Activated CD4-positive, alpha-beta T cell treated with anti-CD3 and anti-CD28 coated beads, Interleukin-2, amount 50 U/mL, for 16 hours (primary cell): ENCODE measurements at regions not wholly inside any gene's neighbourhood (a gene's known extent, or its start where the extent isn't known, plus 50 kb on each side); places are given as distances from the start of the nearest gene placed in this dataset.
"Not testable (repeated sequence)": the region's sequence is repeated elsewhere in the genome, so short reads cannot be mapped to it uniquely, and the experiment has no call there.

ENCODE experiments used
- DNase-seq: peaks from one replicate; pipeline ENCODE4 v3.0.0-alpha.2; 2020

DNA sequence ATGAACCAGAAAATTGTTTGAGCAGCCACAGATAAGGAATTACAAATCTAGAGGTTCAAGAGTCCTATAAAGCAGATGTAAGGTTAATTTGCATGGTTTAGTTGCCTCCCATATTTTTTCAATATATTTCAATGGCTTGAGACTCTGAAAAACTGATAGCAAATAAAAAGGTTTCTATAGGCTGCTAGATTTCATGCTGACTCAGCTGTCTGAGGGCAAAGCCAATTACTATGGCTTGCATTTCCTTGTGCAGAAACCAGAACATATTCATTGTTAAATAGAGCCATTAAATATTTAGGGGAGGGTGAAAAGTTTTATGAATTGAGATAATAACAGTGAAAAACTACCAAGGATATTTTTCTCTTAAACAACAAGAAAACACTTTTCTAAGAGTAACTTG is 278.1 kb upstream of the CADM2 start:
- no peak for DNase-seq

- DNase-seq, result no peak
Observed at GRCh38 chr3:84683493-84683892, 275.3 kb upstream of the CADM2 start.

- DNase-seq, result no peak
Observed at GRCh38 chr3:84685467-84685866, 273.3 kb upstream of the CADM2 start.

DNA sequence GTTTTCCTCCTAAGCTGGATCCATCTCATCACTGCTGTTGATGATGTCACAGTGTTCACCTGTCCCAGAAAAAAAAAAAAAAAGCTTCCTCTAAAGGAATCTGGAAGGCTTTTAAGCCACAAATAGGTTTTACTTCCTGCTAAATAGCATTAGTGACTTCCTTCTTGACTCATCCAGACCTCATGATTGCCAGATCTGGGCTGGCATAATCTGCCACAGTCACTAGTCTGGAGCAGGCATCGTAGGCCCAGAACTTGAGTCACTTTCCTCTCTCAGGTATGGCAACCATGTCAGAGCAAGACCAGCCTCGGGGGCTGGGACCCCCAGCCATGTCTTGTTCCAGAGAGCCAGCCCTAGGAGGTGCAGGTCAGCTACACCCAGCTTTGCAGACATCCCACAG is 266.5 kb upstream of the CADM2 start:
- DNase-seq, result no peak

DNA sequence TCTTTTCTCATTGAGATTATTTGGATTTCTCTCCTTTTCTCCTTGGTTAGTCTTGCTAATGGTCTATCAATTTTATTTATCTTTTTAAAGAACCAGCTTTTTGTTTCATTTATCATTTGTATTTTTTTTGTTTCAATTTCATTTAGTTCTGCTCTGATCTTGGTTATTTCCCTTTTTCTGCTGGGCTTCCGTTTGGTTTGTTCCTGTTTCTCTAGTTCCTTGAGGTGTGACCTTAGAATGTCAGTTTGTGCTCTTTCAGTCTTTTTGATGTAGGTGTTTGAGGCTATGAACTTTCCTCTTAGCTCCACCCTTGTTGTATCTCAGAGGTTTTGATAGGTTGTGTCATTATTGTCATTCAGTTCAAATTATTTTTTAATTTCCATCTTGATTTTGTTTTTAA is 248.5 kb upstream of the CADM2 start:
- DNase-seq, result not testable (repeated sequence)

GRCh38 chr3:84717894-84718293 is 240.9 kb upstream of the CADM2 start:
- DNase-seq, result no peak

DNA sequence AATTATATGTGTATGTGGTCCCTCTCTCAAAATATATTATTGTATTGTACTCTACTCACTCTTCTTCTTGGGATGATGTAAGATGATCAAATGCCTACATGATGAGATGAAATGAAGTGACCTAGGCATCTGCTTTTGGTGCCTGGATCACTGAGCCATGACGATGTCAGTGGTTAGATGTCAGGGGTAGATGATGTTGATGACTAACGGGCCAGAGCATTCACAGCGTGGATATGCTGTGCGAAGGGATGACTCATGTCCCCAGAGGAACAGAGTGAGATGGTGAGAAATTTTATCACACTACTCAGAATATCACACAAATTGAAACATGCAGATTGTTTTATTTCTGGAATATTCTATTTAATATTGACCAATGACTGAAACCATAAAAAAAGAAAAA is 233.9 kb upstream of the CADM2 start:
- DNase-seq, result no peak

DNA sequence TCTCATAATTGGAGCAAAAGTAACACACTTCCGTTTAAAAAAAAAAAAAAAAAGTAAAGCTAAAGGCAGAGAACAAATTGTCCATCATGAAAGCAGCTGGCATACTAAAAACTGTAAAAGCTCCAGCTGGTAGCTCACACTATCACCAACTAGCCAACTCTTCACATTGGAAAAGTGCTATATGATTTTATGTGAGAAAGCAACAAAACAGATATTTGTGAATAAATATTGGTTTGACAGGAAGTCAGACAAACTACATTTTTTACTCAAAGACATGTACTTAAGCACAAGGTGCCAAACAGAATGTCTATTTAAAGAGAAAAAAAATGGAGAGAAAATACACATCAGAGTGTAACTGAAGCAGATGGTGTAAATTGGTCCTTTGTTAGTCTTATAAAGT is 231.2 kb upstream of the CADM2 start:
- no peak for DNase-seq

- not testable (repeated sequence) for DNase-seq
Observed at GRCh38 chr3:84734731-84735130, 224.1 kb upstream of the CADM2 start.

GRCh38 chr3:84738086-84738485 is 220.7 kb upstream of the CADM2 start:
- no peak for DNase-seq

DNA sequence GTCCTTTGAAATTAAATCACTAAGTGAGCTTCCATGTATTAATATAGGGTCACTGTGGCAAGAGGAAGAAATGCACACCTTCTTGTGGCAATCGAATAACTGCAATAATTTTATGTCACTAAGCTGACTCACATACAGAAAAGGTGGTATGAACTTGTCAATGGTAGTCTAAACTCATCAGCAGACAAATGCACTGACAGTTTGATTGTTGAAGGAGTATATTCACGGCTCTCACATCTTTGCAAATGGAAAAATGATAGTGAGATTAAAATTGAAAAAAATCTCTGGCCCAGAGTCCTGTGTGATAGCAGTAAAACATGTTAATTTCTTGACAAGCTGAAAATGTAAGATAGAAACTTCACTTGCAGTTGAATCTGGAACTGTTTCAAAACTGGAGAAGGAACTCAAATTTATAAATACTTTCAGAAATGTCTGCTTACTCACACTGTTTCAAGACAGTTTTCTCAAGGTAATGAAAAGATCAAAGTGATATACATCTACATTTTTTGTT is 215.8 kb upstream of the CADM2 start:
- DNase-seq, result no peak

DNA sequence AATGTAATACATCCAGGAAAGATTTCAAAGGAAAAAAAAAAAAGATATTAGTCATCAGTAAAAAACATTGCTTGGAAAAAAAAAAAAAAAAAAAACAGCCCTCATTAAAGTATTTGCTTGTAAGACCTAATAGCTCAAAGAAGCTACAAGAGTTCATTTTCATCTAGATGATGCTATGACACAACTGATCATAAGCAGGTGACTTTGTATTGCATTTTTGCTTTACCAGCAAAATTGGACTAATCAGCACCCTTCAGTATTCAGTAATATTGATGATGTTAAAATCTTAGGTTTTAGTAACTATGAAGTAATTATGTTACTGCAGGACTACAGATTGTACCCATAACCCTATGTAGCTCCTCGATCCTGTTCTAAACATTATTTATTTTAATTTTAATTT is 214.7 kb upstream of the CADM2 start:
- DNase-seq, result no peak

DNA sequence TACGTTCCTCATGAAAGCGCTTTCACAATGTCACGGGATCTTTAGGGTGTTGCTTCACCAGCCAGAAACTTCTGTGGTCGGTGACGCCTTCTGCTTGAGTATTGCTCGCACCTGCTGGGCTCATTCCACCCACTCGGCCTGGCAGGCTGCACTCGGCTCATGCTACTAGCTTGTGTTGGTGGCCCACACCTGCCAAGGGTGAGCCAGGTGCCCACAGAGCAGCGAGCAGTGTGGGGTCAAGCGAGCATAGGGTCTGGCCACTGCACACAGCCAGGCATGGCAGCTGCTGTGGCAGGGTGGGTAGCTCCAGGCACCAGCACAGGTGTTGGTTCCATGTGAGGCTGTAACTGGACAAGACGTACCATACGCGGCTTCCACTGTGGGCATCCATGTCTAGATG is 202.9 kb upstream of the CADM2 start:
- DNase-seq, result no peak

DNA sequence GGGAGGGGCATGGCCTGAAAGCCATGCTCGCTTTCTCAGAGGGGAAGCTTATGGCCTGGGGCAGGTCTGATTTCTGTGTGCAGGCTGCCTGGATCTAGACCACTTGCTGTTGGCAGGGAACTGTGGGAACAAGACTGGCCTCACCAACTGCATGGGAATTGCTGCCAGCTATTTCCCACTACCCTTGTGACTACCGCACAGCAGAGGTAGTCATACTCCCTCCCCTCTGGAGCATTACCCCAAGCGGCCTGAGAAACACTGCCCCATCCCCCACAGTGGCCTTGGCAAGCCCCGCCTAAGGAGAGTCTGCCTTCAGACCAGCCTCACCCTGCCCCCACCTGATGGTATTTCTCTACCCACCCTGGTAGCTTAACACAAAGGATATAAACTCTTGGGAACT is 199.4 kb upstream of the CADM2 start:
- no peak for DNase-seq

- no peak for DNase-seq
Observed at GRCh38 chr3:84772841-84773240, 185.9 kb upstream of the CADM2 start.

- no peak for DNase-seq
Observed at GRCh38 chr3:84783281-84783680, 175.5 kb upstream of the CADM2 start.

GRCh38 chr3:84789961-84790360 is 168.8 kb upstream of the CADM2 start:
- no peak for DNase-seq

GRCh38 chr3:84806958-84807357 is 151.8 kb upstream of the CADM2 start:
- DNase-seq, result no peak

DNA sequence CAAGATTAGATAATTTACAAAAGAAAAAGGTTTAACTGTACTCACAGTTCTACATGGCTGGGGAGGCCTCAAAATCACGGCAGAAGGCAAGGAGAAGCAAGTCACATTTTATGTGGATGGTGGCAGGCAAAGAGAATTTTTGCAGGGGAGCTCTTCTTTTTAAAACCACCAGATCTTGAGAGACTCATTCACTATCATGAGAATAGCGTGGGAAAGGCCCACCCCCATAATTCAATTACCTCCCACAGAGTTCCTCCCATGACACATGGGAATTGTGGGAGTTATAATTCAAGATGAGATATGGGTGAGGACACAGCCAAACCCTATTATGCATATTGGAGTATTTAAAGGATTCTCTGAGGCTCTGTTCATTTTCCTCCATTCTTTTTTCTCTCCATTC is 138.7 kb upstream of the CADM2 start:
- no peak for DNase-seq

DNA sequence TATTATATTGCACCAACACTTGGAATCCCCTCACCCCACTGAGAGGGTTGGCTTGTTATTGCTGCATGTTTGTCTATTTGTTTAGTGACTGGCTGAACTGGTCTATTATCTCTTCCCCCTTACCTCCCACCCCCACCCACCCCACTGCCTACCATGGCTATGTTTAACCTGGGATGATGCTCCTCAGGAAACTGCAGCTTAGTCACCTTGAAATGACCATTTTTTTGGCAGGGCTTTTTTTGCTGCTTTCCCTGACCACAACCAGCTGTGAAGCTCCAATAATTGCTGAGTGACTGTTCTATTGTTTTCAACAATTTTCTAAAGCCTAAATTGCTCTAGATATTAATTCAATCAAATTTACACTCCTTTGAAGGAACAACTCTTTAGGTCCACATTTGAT is 137.9 kb upstream of the CADM2 start:
- no peak for DNase-seq

DNA sequence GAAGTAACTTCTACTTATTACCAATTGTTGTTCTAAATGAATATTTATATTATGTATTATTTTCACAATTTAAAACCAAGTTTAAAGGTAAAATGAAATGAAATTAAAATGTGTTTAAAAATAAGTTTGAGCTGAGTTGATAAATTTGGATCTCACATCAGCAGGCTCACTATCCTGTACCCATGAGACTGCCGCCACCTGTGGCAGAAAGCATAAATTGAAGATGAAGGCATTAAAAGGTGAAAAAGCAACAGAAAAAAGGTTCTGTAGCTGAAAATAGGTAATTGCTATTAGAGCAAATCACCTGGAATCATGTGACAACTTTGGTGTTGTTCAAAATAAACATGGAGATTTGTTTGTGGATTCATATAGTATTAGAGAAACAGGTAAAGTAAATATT is 133.0 kb upstream of the CADM2 start:
- DNase-seq, result no peak

DNA sequence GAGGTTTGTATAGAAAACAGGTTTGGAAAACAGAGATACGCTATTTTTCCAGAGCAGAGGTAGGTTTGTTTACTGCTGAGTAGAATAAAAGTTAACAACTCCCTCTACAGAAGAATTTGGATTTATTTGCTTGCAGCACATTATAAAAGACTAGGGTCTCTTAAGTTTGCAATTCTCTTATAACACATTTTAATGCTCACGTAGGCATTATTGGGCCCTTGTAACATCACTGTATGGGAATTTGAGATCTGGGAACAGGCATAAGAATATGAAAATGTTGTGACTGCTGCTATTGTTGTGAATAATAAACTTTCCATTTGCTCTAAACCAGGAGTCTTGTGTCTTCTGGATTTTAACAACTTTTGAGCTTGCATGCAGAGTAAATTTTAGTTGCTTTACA is 128.3 kb upstream of the CADM2 start:
- DNase-seq, result no peak

- no peak for DNase-seq
Observed at GRCh38 chr3:84835366-84835765, 123.4 kb upstream of the CADM2 start.

- DNase-seq, result no peak
Observed at GRCh38 chr3:84836961-84837360, 121.8 kb upstream of the CADM2 start.

DNA sequence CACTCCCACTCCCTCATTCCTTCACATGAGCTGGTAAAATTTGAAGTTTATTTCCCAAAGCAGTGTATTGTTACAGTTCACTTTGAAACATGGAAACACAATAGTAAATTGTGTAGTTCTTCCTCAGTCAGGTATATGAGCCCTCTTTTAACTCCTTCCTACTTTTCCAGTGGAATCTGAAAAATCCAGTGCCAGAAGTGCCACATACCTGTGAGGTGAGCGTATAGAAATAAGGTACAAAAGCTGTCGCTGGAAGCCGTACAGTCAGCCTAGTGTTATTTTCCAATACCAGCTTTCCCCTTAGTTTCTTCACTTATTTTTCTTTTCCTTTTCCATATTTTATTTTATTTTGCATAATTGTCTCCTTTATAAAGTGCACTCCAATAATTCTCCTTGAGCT is 81.7 kb upstream of the CADM2 start:
- no peak for DNase-seq

- no peak for DNase-seq
Observed at GRCh38 chr3:84881288-84881687, 77.5 kb upstream of the CADM2 start.
